WTC11 (cell line): ENCODE measurements at regions not wholly inside any gene's neighbourhood (a gene's known extent, or its start where the extent isn't known, plus 50 kb on each side); places are given as distances from the start of the nearest gene placed in this dataset.
"Not testable (repeated sequence)": the region's sequence is repeated elsewhere in the genome, so short reads cannot be mapped to it uniquely, and the experiment has no call there.

Experiments
- ATF1 ChIP-seq: sonication (generic); formaldehyde crosslinking; IDR thresholded peaks from 2 replicates; pipeline ENCODE4 v1.8.1; 2023; ENCODE audit warnings: mild to moderate bottlenecking, moderate library complexity, missing genetic modification reagents
- CREB1 ChIP-seq: sonication (generic); formaldehyde crosslinking; IDR thresholded peaks from 2 replicates; pipeline ENCODE4 v1.8.0; 2023; ENCODE audit warnings: mild to moderate bottlenecking, missing genetic modification reagents
- CREM ChIP-seq: sonication (generic); formaldehyde crosslinking; IDR thresholded peaks from 2 replicates; pipeline ENCODE4 v1.8.1; 2022; ENCODE audit warnings: mild to moderate bottlenecking, missing genetic modification reagents, moderate library complexity
- E2F4 ChIP-seq: sonication (generic); formaldehyde crosslinking; IDR thresholded peaks from 2 replicates; pipeline ENCODE4 v1.8.1; 2022; ENCODE audit warnings: low read depth, mild to moderate bottlenecking, moderate library complexity, missing genetic modification reagents, borderline replicate concordance
- ESRRA ChIP-seq: sonication (generic); formaldehyde crosslinking; IDR thresholded peaks from 2 replicates; pipeline ENCODE4 v1.8.1; 2022; ENCODE audit warnings: mild to moderate bottlenecking, missing genetic modification reagents, borderline replicate concordance
- FOXJ3 ChIP-seq: sonication (generic); formaldehyde crosslinking; IDR thresholded peaks from 2 replicates; pipeline ENCODE4 v1.9.0; 2021; ENCODE audit warnings: missing genetic modification reagents, mild to moderate bottlenecking, borderline replicate concordance
- IRF2 ChIP-seq: sonication (generic); formaldehyde crosslinking; IDR thresholded peaks from 2 replicates; pipeline ENCODE4 v1.8.0; 2022; ENCODE audit warnings: low read depth, missing genetic modification reagents, borderline replicate concordance
- NR2C2 ChIP-seq: sonication (generic); formaldehyde crosslinking; IDR thresholded peaks from 2 replicates; pipeline ENCODE4 v1.8.0; 2022; ENCODE audit warnings: mild to moderate bottlenecking, missing genetic modification reagents
- PRDM15 ChIP-seq: sonication (generic); formaldehyde crosslinking; IDR thresholded peaks from 2 replicates; pipeline ENCODE4 v1.8.0; 2022; ENCODE audit warnings: missing genetic modification reagents
- STAT6 ChIP-seq: sonication (generic); formaldehyde crosslinking; conservative IDR thresholded peaks from 2 replicates; pipeline ENCODE4 v1.8.1; 2023; ENCODE audit warnings: mild to moderate bottlenecking, low read depth, missing genetic modification reagents, moderate library complexity
- TF ChIP-seq, protein P1 (sequence below): sonication (generic); formaldehyde crosslinking; conservative IDR thresholded peaks from 2 replicates; pipeline ENCODE4 v1.8.1; 2022; ENCODE audit warnings: mild to moderate bottlenecking, missing genetic modification reagents
- TF ChIP-seq, protein P2 (sequence below): sonication (generic); formaldehyde crosslinking; IDR thresholded peaks from 2 replicates; pipeline ENCODE4 v1.8.1; 2023; ENCODE audit warnings: mild to moderate bottlenecking, missing genetic modification reagents, moderate library complexity
- TF ChIP-seq, protein P3 (sequence below): fragments of 200-600 bp; IDR thresholded peaks from 2 replicates; pipeline ENCODE4 v1.8.0; 2022; ENCODE audit warnings: antibody characterized with exemption
- TF ChIP-seq, protein P4 (sequence below): sonication (generic); formaldehyde crosslinking; IDR thresholded peaks from 2 replicates; pipeline ENCODE4 v1.8.0; 2023; ENCODE audit warnings: missing genetic modification reagents

DNA sequence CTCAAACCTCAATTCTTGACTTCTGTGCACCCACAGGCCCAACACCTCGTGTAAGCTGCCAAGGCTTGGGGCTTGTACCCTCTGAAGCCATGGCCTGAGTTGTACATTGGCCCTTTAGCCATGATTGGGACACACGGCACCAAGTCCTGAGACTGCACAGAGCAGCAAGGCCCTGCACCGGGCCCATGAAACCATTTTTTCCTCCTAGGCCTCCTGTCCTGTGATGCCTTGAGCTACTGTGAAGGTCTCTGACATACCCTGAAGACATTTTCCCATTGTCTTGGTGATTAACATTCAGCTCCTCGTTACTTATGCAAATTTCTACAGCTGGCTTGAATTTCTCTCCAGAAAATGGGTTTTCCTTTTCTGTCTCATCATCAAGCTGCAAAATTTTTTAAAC, 52.3 kb upstream of the FRG1 start:
- TF ChIP-seq, protein P1, sequence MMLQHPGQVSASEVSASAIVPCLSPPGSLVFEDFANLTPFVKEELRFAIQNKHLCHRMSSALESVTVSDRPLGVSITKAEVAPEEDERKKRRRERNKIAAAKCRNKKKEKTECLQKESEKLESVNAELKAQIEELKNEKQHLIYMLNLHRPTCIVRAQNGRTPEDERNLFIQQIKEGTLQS (CRISPR knock-in tag): not testable (repeated sequence)
- TF ChIP-seq, protein P2, sequence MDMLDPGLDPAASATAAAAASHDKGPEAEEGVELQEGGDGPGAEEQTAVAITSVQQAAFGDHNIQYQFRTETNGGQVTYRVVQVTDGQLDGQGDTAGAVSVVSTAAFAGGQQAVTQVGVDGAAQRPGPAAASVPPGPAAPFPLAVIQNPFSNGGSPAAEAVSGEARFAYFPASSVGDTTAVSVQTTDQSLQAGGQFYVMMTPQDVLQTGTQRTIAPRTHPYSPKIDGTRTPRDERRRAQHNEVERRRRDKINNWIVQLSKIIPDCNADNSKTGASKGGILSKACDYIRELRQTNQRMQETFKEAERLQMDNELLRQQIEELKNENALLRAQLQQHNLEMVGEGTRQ (CRISPR knock-in tag): not testable (repeated sequence)
- TF ChIP-seq, protein P3, sequence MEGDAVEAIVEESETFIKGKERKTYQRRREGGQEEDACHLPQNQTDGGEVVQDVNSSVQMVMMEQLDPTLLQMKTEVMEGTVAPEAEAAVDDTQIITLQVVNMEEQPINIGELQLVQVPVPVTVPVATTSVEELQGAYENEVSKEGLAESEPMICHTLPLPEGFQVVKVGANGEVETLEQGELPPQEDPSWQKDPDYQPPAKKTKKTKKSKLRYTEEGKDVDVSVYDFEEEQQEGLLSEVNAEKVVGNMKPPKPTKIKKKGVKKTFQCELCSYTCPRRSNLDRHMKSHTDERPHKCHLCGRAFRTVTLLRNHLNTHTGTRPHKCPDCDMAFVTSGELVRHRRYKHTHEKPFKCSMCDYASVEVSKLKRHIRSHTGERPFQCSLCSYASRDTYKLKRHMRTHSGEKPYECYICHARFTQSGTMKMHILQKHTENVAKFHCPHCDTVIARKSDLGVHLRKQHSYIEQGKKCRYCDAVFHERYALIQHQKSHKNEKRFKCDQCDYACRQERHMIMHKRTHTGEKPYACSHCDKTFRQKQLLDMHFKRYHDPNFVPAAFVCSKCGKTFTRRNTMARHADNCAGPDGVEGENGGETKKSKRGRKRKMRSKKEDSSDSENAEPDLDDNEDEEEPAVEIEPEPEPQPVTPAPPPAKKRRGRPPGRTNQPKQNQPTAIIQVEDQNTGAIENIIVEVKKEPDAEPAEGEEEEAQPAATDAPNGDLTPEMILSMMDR: not testable (repeated sequence)
- TF ChIP-seq STAT6 (CRISPR knock-in tag); E2F4; CREB1 (CRISPR knock-in tag); ATF1 (CRISPR knock-in tag); IRF2 (CRISPR knock-in tag); NR2C2 (CRISPR knock-in tag); ESRRA; CREM; FOXJ3; PRDM15 (CRISPR knock-in tag): not testable (repeated sequence)
- TF ChIP-seq, protein P4, sequence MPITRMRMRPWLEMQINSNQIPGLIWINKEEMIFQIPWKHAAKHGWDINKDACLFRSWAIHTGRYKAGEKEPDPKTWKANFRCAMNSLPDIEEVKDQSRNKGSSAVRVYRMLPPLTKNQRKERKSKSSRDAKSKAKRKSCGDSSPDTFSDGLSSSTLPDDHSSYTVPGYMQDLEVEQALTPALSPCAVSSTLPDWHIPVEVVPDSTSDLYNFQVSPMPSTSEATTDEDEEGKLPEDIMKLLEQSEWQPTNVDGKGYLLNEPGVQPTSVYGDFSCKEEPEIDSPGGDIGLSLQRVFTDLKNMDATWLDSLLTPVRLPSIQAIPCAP: not testable (repeated sequence)
